Kidney (tissue), 13 donors: ENCODE measurements at regions not wholly inside any gene's neighbourhood (a gene's known extent, or its start where the extent isn't known, plus 50 kb on each side); places are given as distances from the start of the nearest gene placed in this dataset.
"Not testable (repeated sequence)": the region's sequence is repeated elsewhere in the genome, so short reads cannot be mapped to it uniquely, and the experiment has no call there.

ENCODE experiments used
- DNase-seq, 5 donors: peaks; one replicate each; pipeline ENCODE4 v3.0.0-alpha.2; 2013 to 2020
- FAIRE-seq: peaks from 2 replicates; lab custom pipeline; 2012; peaks lifted over from hg19 to GRCh38; lab: Jason Lieb, UNC
- H3K27ac ChIP-seq, 2 donors: one replicate each; pipeline ENCODE4 v1.7.0; 2013; ENCODE audit warnings: low read depth in 2 of 2, low read length in 2 of 2, inconsistent platforms in 1 of 2
- H3K27me3 ChIP-seq: one replicate; pipeline ENCODE4 v1.7.1; 2013; ENCODE audit warnings: low read length, inconsistent platforms; ENCODE audit not compliant: control insufficient read depth, insufficient read depth
- H3K36me3 ChIP-seq, 3 donors: one replicate each; pipeline versions ENCODE4 v1.7.0 to v1.7.1; 2013; ENCODE audit warnings: low read length in 3 of 3, control low read depth in 1 of 3, inconsistent platforms in 1 of 3; ENCODE audit not compliant: insufficient read depth in 3 of 3, control insufficient read depth in 2 of 3
- H3K4me1 ChIP-seq, 3 donors: one replicate each; pipeline versions ENCODE4 v1.7.0 to v1.7.1; 2013; ENCODE audit warnings: low read length in 3 of 3, inconsistent platforms in 1 of 3, low read depth in 1 of 3; ENCODE audit not compliant: control insufficient read depth in 2 of 3, insufficient read depth in 2 of 3
- H3K4me3 ChIP-seq, 3 donors: one replicate each; pipeline versions ENCODE4 v1.7.0 to v1.8.1; 2013; ENCODE audit warnings: low read length in 3 of 3, control low read depth in 1 of 3, inconsistent platforms in 1 of 3
- H3K9ac ChIP-seq, 3 donors: one replicate each; pipeline versions ENCODE4 v1.7.0 to v1.7.1; 2013; ENCODE audit warnings: low read length in 3 of 3, control low read depth in 1 of 3, inconsistent platforms in 1 of 3
- H3K9me3 ChIP-seq, 3 donors: one replicate each; pipeline versions ENCODE4 v1.7.0 to v1.7.1; 2013; ENCODE audit warnings: low read length in 3 of 3, control low read depth in 1 of 3, inconsistent platforms in 1 of 3; ENCODE audit not compliant: control insufficient read depth in 2 of 3, insufficient read depth in 1 of 3
- intact Hi-C: fragments of 100-400 bp; cut with DNase I; formaldehyde crosslinking; loops from one replicate; pipeline ENCODE4 v1.11.1; 2022
- TF ChIP-seq, protein P1 (sequence below): IDR thresholded peaks from 3 replicates; pipeline ENCODE4 v1.5.1; 2012; ENCODE audit warnings: mild to moderate bottlenecking, moderate library complexity, borderline replicate concordance; ENCODE audit not compliant: insufficient read depth; ENCODE audit errors: extremely low read depth
- donor health status: control.
- donor health status: control.
- donor health status: control.
- donor health status: control.
- donor health status: control.
- donor health status: DM: yes; HTN: yes; CAD: no.
- donor health status: Normal renal cell carcinoma (clear cell type).

DNA sequence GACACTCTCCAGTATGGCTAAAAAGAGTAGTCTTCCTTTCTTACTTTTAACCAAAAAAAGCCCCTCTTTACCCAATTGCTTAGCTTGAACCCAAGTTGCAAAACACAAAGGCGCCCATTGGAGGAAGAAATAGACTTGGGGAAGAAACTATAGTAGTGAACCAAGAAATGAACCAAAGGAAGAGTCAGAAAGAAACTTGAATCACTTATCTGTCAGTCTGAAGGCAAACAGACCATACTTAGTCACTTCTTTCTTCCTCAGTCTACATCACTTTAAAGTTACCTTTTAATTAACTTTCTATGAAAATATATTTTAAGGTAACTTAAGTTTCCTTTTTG, 161.4 kb upstream of the GIMD1 start:
- DNase-seq = no peak
- intact Hi-C loops = no loop called here
- H3K4me3 ChIP-seq = no peak overlapping the region
- no peak overlapping the region for H3K9ac ChIP-seq
- H3K27ac ChIP-seq = no peak overlapping the region
- TF ChIP-seq, protein P1, sequence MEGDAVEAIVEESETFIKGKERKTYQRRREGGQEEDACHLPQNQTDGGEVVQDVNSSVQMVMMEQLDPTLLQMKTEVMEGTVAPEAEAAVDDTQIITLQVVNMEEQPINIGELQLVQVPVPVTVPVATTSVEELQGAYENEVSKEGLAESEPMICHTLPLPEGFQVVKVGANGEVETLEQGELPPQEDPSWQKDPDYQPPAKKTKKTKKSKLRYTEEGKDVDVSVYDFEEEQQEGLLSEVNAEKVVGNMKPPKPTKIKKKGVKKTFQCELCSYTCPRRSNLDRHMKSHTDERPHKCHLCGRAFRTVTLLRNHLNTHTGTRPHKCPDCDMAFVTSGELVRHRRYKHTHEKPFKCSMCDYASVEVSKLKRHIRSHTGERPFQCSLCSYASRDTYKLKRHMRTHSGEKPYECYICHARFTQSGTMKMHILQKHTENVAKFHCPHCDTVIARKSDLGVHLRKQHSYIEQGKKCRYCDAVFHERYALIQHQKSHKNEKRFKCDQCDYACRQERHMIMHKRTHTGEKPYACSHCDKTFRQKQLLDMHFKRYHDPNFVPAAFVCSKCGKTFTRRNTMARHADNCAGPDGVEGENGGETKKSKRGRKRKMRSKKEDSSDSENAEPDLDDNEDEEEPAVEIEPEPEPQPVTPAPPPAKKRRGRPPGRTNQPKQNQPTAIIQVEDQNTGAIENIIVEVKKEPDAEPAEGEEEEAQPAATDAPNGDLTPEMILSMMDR = no peak
- H3K4me1 ChIP-seq = no peaks in the 10 kb centered on the region
- H3K36me3 ChIP-seq = no peaks in the 10 kb centered on the region
- H3K9me3 ChIP-seq = no peaks in the 10 kb centered on the region
- H3K27me3 ChIP-seq = no peaks in the 10 kb centered on the region
- no peak for FAIRE-seq

DNA sequence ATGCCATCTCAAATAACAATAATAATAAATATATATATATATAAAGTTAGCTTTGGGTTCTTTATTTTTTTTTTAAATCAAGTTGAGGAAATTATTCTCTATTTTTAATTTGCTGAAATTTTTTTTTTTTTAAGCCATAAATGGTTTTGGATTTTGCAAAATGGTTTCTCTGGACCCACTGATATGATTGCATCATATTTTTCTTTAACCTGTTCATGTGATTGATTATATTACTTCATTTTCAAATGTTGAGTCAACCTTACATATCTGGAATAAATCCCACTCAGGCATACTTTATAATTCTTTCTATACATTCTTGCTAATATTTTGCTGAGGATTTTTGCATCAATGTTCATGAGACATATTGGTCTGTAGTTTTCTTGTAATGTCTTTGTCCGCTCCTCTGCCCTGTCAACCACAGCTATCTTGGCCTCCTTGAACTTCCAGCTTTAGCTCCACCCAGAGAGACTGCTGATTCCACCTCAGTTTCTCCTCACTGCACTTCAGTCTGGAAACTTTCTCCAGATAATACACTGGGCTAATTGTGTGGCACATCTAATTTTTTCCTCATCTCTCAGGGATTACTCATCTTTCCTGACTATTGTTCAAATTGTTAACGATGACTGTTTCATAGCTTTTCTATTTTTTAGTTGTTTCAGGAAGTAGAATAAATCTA, 160.9 kb upstream of the GIMD1 start:
- TF ChIP-seq, protein P1 = no peak
- Histone ChIP-seq H3K27me3 (no peaks in the 10 kb centered on the region), H3K27ac (no peak overlapping the region), H3K9me3 (no peaks in the 10 kb centered on the region), H3K36me3 (no peaks in the 10 kb centered on the region), H3K9ac (no peak overlapping the region), H3K4me1 (no peaks in the 10 kb centered on the region), H3K4me3 (no peak overlapping the region)
- DNase-seq (no peak), FAIRE-seq (no peak)
- intact Hi-C loops = no loop called here

DNA sequence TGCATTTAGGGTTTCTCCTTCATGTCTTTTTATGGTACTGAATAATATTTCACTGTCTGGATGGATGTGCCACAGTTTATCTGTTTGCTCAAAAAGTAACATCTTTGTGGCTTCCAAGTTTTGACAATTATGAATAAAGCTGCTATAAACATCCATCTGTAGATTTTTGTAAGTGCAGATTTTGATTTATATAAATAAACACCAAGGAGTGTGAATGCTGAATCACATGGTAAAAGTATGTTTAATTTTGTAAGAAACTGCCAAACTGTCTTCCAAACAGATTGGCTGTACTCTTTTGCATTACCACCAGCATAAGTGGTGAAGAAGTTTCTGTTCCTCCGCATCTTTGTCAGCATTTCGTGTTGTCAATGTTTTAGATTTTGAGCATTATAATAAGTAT, 158.7 kb upstream of the GIMD1 start:
- Histone ChIP-seq H3K36me3 (no peaks in the 10 kb centered on the region), H3K4me1 (no peaks in the 10 kb centered on the region), H3K4me3 (no peak overlapping the region), H3K9ac (no peak overlapping the region), H3K27me3 (no peaks in the 10 kb centered on the region), H3K27ac (no peak overlapping the region), H3K9me3 (no peaks in the 10 kb centered on the region)
- intact Hi-C loops = no loop called here
- TF ChIP-seq, protein P1 = no peak
- FAIRE-seq (no peak), DNase-seq (no peak)

DNA sequence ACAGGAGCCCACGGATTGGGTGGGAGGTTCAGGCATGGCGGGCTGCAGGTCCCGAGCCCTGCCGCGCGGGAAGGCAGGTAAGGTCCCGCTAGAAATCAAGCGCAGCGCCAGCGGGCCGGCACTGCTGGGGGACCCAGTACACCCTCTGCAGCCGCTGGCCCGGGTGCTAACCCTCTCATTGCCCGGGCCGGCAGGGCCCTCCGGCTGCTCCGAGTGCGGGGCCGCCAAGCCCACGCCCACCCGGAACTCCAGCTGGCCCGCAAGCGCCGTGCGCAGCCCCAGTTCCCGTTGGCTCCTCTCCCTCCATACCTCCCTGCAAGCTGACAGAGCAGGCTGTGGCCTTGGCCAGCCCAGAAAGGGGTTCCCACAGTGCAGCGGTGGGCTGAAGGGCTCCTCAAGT, 156.8 kb upstream of the GIMD1 start:
- intact Hi-C loops = not testable (repeated sequence)

DNA sequence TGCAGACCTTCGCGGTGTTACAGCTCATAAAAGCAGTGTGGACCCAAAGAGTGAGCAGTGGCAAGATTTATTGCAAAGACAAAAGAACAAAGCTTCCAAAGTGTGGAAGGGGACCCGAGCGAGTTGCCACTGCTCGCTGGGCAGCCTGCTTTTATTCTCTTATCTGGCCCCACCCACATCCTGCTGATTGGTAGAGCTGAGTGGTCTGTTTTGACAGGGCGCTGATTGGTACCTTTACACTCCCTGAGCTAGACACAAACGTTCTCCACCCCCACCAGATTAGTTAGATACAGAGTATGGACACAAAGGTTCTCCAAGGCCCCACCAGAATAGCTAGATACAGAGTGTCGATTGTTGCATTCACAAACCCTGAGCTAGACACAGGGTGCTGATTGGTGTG, 156.2 kb upstream of the GIMD1 start:
- H3K4me1 ChIP-seq, H3K27ac ChIP-seq, H3K36me3 ChIP-seq, H3K27me3 ChIP-seq, H3K4me3 ChIP-seq, FAIRE-seq, H3K9ac ChIP-seq, DNase-seq, H3K9me3 ChIP-seq, intact Hi-C loops: not testable (repeated sequence)

More for the DNA sequence above, 156.8 kb upstream of the GIMD1 start:
- H3K27me3 ChIP-seq, H3K36me3 ChIP-seq, H3K27ac ChIP-seq, H3K4me3 ChIP-seq, H3K9me3 ChIP-seq, H3K9ac ChIP-seq, H3K4me1 ChIP-seq, FAIRE-seq, DNase-seq: not testable (repeated sequence)
